ENCODE measurements at regions not wholly inside any gene's neighbourhood (a gene's known extent, or its start where the extent isn't known, plus 50 kb on each side); places are given as distances from the start of the nearest gene placed in this dataset.

- H3K4me2 ChIP-seq (ENCODE audit: low read depth, low read length, poor library complexity, severe bottlenecking) = no peak overlapping the region
- H2AFZ ChIP-seq (ENCODE audit: low read length) = no peak overlapping the region
- no peak overlapping the region for H3K4me3 ChIP-seq (ENCODE audit: low read length, poor library complexity, severe bottlenecking)
Measured at GRCh38 chr3:170740726-170741591, 129.0 kb downstream of the RPL22L1 start.

DNA sequence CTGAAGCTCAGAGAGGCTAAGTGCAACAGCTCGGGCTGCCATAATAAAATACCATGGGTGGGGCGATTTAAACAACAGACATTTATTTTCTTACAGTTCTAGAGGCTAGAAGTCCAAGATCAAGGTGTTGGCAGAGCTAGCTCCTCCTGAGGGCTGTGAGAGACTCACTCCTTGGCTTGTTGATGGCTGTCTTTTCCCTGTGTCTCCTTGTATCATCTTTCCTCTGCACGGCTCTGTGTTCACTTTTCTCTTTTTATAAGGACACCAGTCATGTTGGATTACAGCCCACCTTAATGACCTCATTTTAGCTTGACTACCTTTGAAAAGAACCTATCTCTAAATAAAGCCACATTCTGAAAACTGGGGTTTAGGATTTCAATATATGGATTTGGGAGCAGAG is 129.7 kb downstream of the RPL22L1 start:
- Histone ChIP-seq H3K4me1 (ENCODE audit: insufficient read depth, low read length, poor library complexity, severe bottlenecking) (no peaks in the 10 kb centered on the region), H3K9ac (ENCODE audit: low read depth, low read length, poor library complexity, severe bottlenecking) (no peak overlapping the region), H3K9me2 (replicated peaks; ENCODE audit: low read depth, low read length) (no peaks in the 10 kb centered on the region), H3K4me2 (ENCODE audit: low read depth, low read length, poor library complexity, severe bottlenecking) (no peak overlapping the region), H3K27me3 (ENCODE audit: insufficient read depth, low read length, poor library complexity, severe bottlenecking) (no peaks in the 10 kb centered on the region), H3K4me3 (ENCODE audit: low read length, poor library complexity, severe bottlenecking) (no peak overlapping the region), H3K9me3 (ENCODE audit: insufficient read depth, low read depth, low read length) (no peaks in the 10 kb centered on the region), H3K36me3 (ENCODE audit: insufficient read depth, low read length) (no peaks in the 10 kb centered on the region), H2AFZ (ENCODE audit: low read length) (no peak overlapping the region), H4K20me1 (ENCODE audit: insufficient read depth, low read length, poor library complexity, severe bottlenecking) (no peaks in the 10 kb centered on the region), H3F3A (ENCODE audit: low read depth) (no peaks in the 10 kb centered on the region), H3K79me2 (ENCODE audit: insufficient read depth, low read length) (no peaks in the 10 kb centered on the region)
- TF ChIP-seq EZH2phosphoT487 (IDR thresholded peaks at IDR 0.05; ENCODE audit: borderline replicate concordance) = no peak
- no peak for TF ChIP-seq CTCF (conservative IDR thresholded peaks at IDR 0.05; ENCODE audit: low read length)

More at GRCh38 chr3:170740726-170741591, 129.0 kb downstream of the RPL22L1 start:
- TF ChIP-seq EZH2phosphoT487 (IDR thresholded peaks at IDR 0.05; ENCODE audit: borderline replicate concordance) = no peak
- no peak for TF ChIP-seq CTCF (conservative IDR thresholded peaks at IDR 0.05; ENCODE audit: low read length)
- Histone ChIP-seq H3K9me2 (replicated peaks; ENCODE audit: low read depth, low read length) (no peaks in the 10 kb centered on the region), H3F3A (ENCODE audit: low read depth) (no peaks in the 10 kb centered on the region), H3K9ac (ENCODE audit: low read depth, low read length, poor library complexity, severe bottlenecking) (no peak overlapping the region), H3K4me1 (ENCODE audit: insufficient read depth, low read length, poor library complexity, severe bottlenecking) (no peaks in the 10 kb centered on the region), H3K79me2 (ENCODE audit: insufficient read depth, low read length) (no peaks in the 10 kb centered on the region), H3K9me3 (ENCODE audit: insufficient read depth, low read depth, low read length) (no peaks in the 10 kb centered on the region), H4K20me1 (ENCODE audit: insufficient read depth, low read length, poor library complexity, severe bottlenecking) (no peaks in the 10 kb centered on the region), H3K27me3 (ENCODE audit: insufficient read depth, low read length, poor library complexity, severe bottlenecking) (no peaks in the 10 kb centered on the region), H3K36me3 (ENCODE audit: insufficient read depth, low read length) (no peaks in the 10 kb centered on the region)

DNA sequence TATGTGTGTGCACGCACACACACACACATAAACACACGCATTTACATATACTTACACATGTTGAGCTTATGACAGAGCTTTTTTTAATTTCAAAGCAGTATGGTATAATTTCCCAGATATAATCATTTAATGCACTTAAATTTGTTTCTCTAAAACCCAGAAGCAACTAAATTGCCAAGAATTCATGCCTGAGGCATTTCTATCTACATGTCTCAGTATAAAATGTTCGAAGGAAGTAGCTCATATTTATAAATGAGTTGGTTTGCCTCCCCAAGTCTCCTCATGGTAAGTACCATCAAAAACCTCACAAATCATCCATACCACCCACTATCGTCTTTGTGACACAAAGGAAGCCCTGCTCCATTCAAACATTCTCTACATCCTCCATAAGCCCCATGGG is 130.6 kb downstream of the RPL22L1 start:
- TF ChIP-seq EZH2phosphoT487 (IDR thresholded peaks at IDR 0.05; ENCODE audit: borderline replicate concordance) = no peak
- no peak for TF ChIP-seq CTCF (conservative IDR thresholded peaks at IDR 0.05; ENCODE audit: low read length)
- no peaks in the 10 kb centered on the region for H3K27me3 ChIP-seq (ENCODE audit: insufficient read depth, low read length, poor library complexity, severe bottlenecking)
- H3K79me2 ChIP-seq (ENCODE audit: insufficient read depth, low read length) = no peaks in the 10 kb centered on the region
- H3K4me1 ChIP-seq (ENCODE audit: insufficient read depth, low read length, poor library complexity, severe bottlenecking) = no peaks in the 10 kb centered on the region
- no peak overlapping the region for H3K4me2 ChIP-seq (ENCODE audit: low read depth, low read length, poor library complexity, severe bottlenecking)
- H2AFZ ChIP-seq (ENCODE audit: low read length) = no peak overlapping the region
- no peak overlapping the region for H3K4me3 ChIP-seq (ENCODE audit: low read length, poor library complexity, severe bottlenecking)
- no peak overlapping the region for H3K9ac ChIP-seq (ENCODE audit: low read depth, low read length, poor library complexity, severe bottlenecking)
- H4K20me1 ChIP-seq (ENCODE audit: insufficient read depth, low read length, poor library complexity, severe bottlenecking) = no peaks in the 10 kb centered on the region
- H3K36me3 ChIP-seq (ENCODE audit: insufficient read depth, low read length) = no peaks in the 10 kb centered on the region
- no peaks in the 10 kb centered on the region for H3K9me2 ChIP-seq (replicated peaks; ENCODE audit: low read depth, low read length)
- H3F3A ChIP-seq (ENCODE audit: low read depth) = no peaks in the 10 kb centered on the region
- no peaks in the 10 kb centered on the region for H3K9me3 ChIP-seq (ENCODE audit: insufficient read depth, low read depth, low read length)
